ENCODE measurements at regions not wholly inside any gene's neighbourhood (a gene's known extent, or its start where the extent isn't known, plus 50 kb on each side); places are given as distances from the start of the nearest gene placed in this dataset.

DNA sequence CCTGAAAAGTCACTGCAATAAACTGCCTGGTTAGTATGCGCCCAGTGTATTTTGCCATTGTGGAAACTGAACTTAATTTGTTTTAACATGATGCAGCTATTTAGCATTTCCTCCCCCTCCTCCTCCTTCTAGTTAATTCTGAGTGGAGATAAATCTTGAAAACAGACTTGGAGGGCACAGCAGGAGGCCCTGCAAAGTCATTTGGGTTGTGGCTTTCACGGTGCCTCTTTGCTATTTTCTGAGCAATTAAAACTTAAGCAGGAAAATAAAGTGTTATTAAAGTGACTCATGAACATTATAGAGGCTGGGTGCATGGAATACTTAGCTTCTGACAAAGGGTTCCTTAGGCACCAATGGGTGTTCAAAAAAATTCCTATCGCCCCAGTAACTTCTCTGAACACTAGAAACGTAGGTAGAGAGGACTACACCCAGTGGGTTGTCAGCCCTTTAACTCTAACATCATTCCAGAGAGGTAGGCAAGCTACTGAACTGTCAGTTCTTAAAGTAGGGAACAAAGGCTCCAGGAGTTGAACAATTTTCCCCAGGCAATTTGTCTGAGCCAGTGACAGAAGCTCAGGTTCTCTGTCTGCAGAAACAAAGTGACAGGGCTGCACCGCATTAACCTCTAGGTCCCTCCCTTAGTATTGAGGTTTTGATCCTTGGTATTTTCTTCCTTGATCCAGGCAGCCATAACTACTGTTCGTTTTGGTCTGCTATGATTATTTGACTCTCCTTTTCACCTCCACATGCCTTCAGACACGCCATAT lies 158.3 kb upstream of the KIT start:
- Histone ChIP-seq H3K4me1 (ENCODE audit: insufficient read depth) (peaks cover 30% of the 10 kb centered on the region), H3K9me3 (ENCODE audit: low read depth) (no peaks in the 10 kb centered on the region), H3K27ac (peak overlapping the region; percentile 75), H3K9me2 (ENCODE audit: insufficient read depth) (no peaks in the 10 kb centered on the region), H3K4me2 (ENCODE audit: unreplicated experiment) (peak overlapping the region; percentile 76), H2AFZ (peak overlapping the region; percentile 7), H3K79me2 (ENCODE audit: insufficient read depth) (no peaks in the 10 kb centered on the region), H3K4me3 (peak overlapping the region; percentile 12; the same call in 1 of the 2 replicates), H3F3A (ENCODE audit: insufficient read depth) (peaks cover 25% of the 10 kb centered on the region), H3K9ac (peak overlapping the region; percentile 28), H4K20me1 (ENCODE audit: insufficient read depth) (no peaks in the 10 kb centered on the region), H3K36me3 (ENCODE audit: low read depth) (no peaks in the 10 kb centered on the region), H3K27me3 (replicated peaks; ENCODE audit: insufficient read depth) (no peaks in the 10 kb centered on the region)
- peak; percentile 79 for DNase-seq
- TF ChIP-seq EZH2 (IDR thresholded peaks at IDR 0.05; ENCODE audit: insufficient read depth, poor library complexity, severe bottlenecking) (no peak), EZH2phosphoT487 (IDR thresholded peaks at IDR 0.05; ENCODE audit: insufficient read depth, low read depth) (no peak)
- WGBS, 2 experiments (ENCODE audit: low coverage in 1 of 2, low lambda C conversion rate in 2 of 2, missing lambda C conversion rate in 2 of 2): 38 to 42% methylated on average over 7 of the region's 7 CpGs
- in situ Hi-C loops (cut with MboI): no loop called here

DNA sequence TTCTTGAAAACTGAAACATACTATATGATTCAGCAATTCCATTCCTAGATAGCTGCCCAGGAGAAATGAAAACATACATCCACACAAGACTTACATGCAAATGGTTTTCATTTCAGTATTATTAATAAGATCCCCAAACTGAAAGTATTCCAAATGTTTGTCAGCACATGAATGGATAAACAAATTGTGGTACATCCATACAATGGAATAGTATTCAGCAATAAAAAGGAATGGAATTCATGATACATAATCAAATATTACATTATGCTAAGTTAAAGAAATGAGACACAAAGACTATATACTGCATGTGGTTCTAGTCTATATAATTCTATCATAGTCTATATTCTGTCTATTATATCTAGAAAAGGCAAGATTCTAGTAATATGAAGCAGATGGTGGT lies 152.4 kb upstream of the KIT start:
- H3F3A ChIP-seq (ENCODE audit: insufficient read depth): peaks cover under 1% of the 10 kb centered on the region; the same call in 1 of the 2 replicates
- H4K20me1 ChIP-seq (ENCODE audit: insufficient read depth): no peaks in the 10 kb centered on the region
- H3K4me1 ChIP-seq (ENCODE audit: insufficient read depth): 0 out of 2 replicates have a peak, but pooled peaks cover under 1% of the 10 kb centered on the region
- no peak overlapping the region for H2AFZ ChIP-seq
- DNase-seq: no peak
- H3K9ac ChIP-seq: no peak overlapping the region
- no peak overlapping the region for H3K4me2 ChIP-seq (ENCODE audit: unreplicated experiment)
- no peak overlapping the region for H3K27ac ChIP-seq
- no peaks in the 10 kb centered on the region for H3K36me3 ChIP-seq (ENCODE audit: low read depth)
- no peak for TF ChIP-seq EZH2 (IDR thresholded peaks at IDR 0.05; ENCODE audit: insufficient read depth, poor library complexity, severe bottlenecking)
- no peak for TF ChIP-seq EZH2phosphoT487 (IDR thresholded peaks at IDR 0.05; ENCODE audit: insufficient read depth, low read depth)
- H3K9me3 ChIP-seq (ENCODE audit: low read depth): no peaks in the 10 kb centered on the region
- no peaks in the 10 kb centered on the region for H3K9me2 ChIP-seq (ENCODE audit: insufficient read depth)
- in situ Hi-C loops (cut with MboI): no loop called here
- H3K27me3 ChIP-seq (replicated peaks; ENCODE audit: insufficient read depth): no peaks in the 10 kb centered on the region
- no peak overlapping the region for H3K4me3 ChIP-seq
- no peaks in the 10 kb centered on the region for H3K79me2 ChIP-seq (ENCODE audit: insufficient read depth)

DNA sequence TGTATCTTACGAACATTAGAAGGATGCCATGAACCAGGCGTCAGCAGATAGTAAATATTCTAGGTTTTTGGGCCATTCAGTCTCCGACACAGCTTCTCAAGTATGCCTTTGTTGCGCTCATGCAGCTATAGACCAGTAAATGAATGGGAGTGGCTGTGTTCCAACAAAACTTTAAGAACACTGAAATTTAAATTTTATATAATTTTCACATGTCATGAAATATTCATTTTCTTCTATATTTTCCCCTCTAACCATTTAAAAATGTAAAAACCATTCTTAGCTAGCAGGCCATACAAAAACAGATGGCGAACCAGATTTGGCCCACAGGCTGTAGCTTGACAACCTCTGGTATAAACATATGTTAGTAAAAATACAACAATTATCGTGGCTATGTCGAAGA lies 151.8 kb upstream of the KIT start:
- Histone ChIP-seq H3K27me3 (replicated peaks; ENCODE audit: insufficient read depth) (no peaks in the 10 kb centered on the region), H3K4me1 (ENCODE audit: insufficient read depth) (no peaks in the 10 kb centered on the region), H3K4me2 (ENCODE audit: unreplicated experiment) (no peak overlapping the region), H3K9me2 (ENCODE audit: insufficient read depth) (no peaks in the 10 kb centered on the region), H3K36me3 (ENCODE audit: low read depth) (no peaks in the 10 kb centered on the region), H3K9ac (no peak overlapping the region), H3K27ac (no peak overlapping the region), H3F3A (ENCODE audit: insufficient read depth) (no peaks in the 10 kb centered on the region), H3K79me2 (ENCODE audit: insufficient read depth) (no peaks in the 10 kb centered on the region), H3K4me3 (no peak overlapping the region), H3K9me3 (ENCODE audit: low read depth) (no peaks in the 10 kb centered on the region), H4K20me1 (ENCODE audit: insufficient read depth) (no peaks in the 10 kb centered on the region), H2AFZ (no peak overlapping the region)
- in situ Hi-C loops (cut with MboI): no loop called here
- TF ChIP-seq EZH2 (IDR thresholded peaks at IDR 0.05; ENCODE audit: insufficient read depth, poor library complexity, severe bottlenecking): no peak
- TF ChIP-seq EZH2phosphoT487 (IDR thresholded peaks at IDR 0.05; ENCODE audit: insufficient read depth, low read depth): no peak
- no peak for DNase-seq
- 80 to 82% methylated on average over 7 of the region's 7 CpGs for WGBS, 2 experiments (ENCODE audit: low coverage in 1 of 2, low lambda C conversion rate in 2 of 2, missing lambda C conversion rate in 2 of 2)

DNA sequence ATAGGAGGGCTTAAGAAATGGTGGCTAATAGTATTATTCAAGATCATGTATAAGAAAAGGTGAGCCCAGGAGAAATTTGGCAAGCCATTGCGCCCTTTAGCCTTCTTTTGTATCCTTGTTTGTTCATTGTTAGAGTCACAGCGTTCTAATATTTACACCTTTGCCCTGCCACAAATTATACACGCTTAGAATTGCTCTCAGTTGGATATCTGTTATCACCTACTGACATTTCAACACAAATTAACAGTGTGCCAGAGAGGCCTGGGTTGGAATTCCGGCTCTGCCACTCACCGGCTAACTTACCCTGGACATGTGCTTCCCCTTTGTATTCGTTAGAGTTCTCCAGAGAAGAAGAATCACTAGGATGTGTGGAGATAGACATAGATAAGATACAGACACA lies 148.7 kb upstream of the KIT start:
- WGBS, 2 experiments (ENCODE audit: low coverage in 1 of 2, low lambda C conversion rate in 2 of 2, missing lambda C conversion rate in 2 of 2): 81 to 87% methylated on average over 6 of the region's 6 CpGs
- Histone ChIP-seq H3K27ac (no peak overlapping the region), H3K9me3 (ENCODE audit: low read depth) (no peaks in the 10 kb centered on the region), H3K79me2 (ENCODE audit: insufficient read depth) (no peaks in the 10 kb centered on the region), H2AFZ (no peak overlapping the region), H3K36me3 (ENCODE audit: low read depth) (no peaks in the 10 kb centered on the region), H3K27me3 (replicated peaks; ENCODE audit: insufficient read depth) (no peaks in the 10 kb centered on the region), H3K4me1 (ENCODE audit: insufficient read depth) (peaks cover 15% of the 10 kb centered on the region), H3K9me2 (ENCODE audit: insufficient read depth) (no peaks in the 10 kb centered on the region), H3K9ac (no peak overlapping the region), H3F3A (ENCODE audit: insufficient read depth) (peaks cover 12% of the 10 kb centered on the region), H4K20me1 (ENCODE audit: insufficient read depth) (no peaks in the 10 kb centered on the region), H3K4me2 (ENCODE audit: unreplicated experiment) (no peak overlapping the region), H3K4me3 (no peak overlapping the region)
- in situ Hi-C loops (cut with MboI): no loop called here
- no peak for DNase-seq
- TF ChIP-seq EZH2phosphoT487 (IDR thresholded peaks at IDR 0.05; ENCODE audit: insufficient read depth, low read depth) (no peak), EZH2 (IDR thresholded peaks at IDR 0.05; ENCODE audit: insufficient read depth, poor library complexity, severe bottlenecking) (no peak)
